ENCODE measurements at regions not wholly inside any gene's neighbourhood (a gene's known extent, or its start where the extent isn't known, plus 50 kb on each side); places are given as distances from the start of the nearest gene placed in this dataset.

DNA sequence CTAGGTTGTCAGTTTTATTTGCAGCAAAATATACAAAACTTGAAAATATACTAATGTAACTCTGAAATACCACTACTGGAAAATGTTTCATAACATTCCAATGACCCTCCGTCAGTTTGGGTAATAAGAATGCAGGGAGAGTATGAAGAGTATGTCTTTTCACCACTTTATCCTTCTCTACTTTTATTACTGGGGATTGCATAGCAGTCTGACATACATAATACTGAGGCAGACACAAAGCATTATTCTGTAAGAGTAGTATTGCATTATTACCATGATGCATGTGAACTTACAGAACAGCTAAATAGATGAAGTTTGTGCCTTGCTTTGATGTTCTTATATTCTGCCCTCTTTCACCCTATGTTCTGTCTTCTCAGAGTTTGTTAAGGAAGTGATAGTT lies 151.8 kb upstream of the TPK1 start:
- no peak for TF ChIP-seq POLR2A (IDR thresholded peaks at IDR 0.05)
- TF ChIP-seq, protein P1, sequence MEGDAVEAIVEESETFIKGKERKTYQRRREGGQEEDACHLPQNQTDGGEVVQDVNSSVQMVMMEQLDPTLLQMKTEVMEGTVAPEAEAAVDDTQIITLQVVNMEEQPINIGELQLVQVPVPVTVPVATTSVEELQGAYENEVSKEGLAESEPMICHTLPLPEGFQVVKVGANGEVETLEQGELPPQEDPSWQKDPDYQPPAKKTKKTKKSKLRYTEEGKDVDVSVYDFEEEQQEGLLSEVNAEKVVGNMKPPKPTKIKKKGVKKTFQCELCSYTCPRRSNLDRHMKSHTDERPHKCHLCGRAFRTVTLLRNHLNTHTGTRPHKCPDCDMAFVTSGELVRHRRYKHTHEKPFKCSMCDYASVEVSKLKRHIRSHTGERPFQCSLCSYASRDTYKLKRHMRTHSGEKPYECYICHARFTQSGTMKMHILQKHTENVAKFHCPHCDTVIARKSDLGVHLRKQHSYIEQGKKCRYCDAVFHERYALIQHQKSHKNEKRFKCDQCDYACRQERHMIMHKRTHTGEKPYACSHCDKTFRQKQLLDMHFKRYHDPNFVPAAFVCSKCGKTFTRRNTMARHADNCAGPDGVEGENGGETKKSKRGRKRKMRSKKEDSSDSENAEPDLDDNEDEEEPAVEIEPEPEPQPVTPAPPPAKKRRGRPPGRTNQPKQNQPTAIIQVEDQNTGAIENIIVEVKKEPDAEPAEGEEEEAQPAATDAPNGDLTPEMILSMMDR (IDR thresholded peaks at IDR 0.05) = no peak

All from Peyer's patch (tissue), 4 donors.